Uterus (tissue), 3 donors: ENCODE measurements at regions not wholly inside any gene's neighbourhood (a gene's known extent, or its start where the extent isn't known, plus 50 kb on each side); places are given as distances from the start of the nearest gene placed in this dataset.
A peak's percentile ranks its signal among the peaks of the same experiment; 100 is the strongest.

Experiments used
- DNase-seq, 2 donors: peaks; one replicate each; pipeline ENCODE4 v3.0.0-alpha.2; 2019 to 2020
- H3K27ac ChIP-seq, 2 donors: fragments of 200-600 bp; sonication (generic); 1 replicate in 1 of 2; 2 replicates in 1 of 2; pipeline ENCODE4 v1.5.1; 2016 to 2018
- H3K27me3 ChIP-seq, 2 donors: fragments of 200-600 bp; sonication (generic); one replicate each; pipeline ENCODE4 v1.5.1; 2018 to 2019; ENCODE audit warnings: control low read depth in 1 of 2
- H3K36me3 ChIP-seq, 2 donors: fragments of 200-600 bp; sonication (generic); one replicate each; pipeline ENCODE4 v1.5.1; 2019; ENCODE audit warnings: control low read depth in 1 of 2
- H3K4me1 ChIP-seq, 2 donors: fragments of 200-600 bp; sonication (generic); one replicate each; pipeline ENCODE4 v1.5.1; 2018 to 2019; ENCODE audit warnings: control low read depth in 1 of 2
- H3K4me3 ChIP-seq, 2 donors: fragments of 200-600 bp; sonication (generic); 1 replicate in 1 of 2; 2 replicates in 1 of 2; pipeline ENCODE4 v1.5.1; 2018 to 2019; ENCODE audit warnings: mild to moderate bottlenecking in 1 of 2
- H3K9me3 ChIP-seq, 2 donors: fragments of 200-600 bp; sonication (generic); one replicate each; pipeline ENCODE4 v1.5.1; 2019; ENCODE audit warnings: control low read depth in 1 of 2
- CTCF ChIP-seq, 4 experiments: fragments of 200-600 bp in 2 of 4; fragments of 450-650 bp in 2 of 4; sonication (generic) in 2 of 4; IDR thresholded peaks; one replicate each; pipeline ENCODE4 v1.5.1; 2016 to 2019; ENCODE audit warnings: antibody characterized with exemption in 4 of 4, mild to moderate bottlenecking in 2 of 4, moderate library complexity in 1 of 4
- POLR2A ChIP-seq, 2 donors: fragments of 450-650 bp; IDR thresholded peaks; one replicate each; pipeline ENCODE4 v1.6.1; 2016; ENCODE audit warnings: antibody characterized with exemption in 2 of 2, mild to moderate bottlenecking in 1 of 2, moderate library complexity in 1 of 2
- intact Hi-C: fragments of 100-400 bp; cut with DNase I; formaldehyde crosslinking; loops from one replicate; pipeline ENCODE4 v1.15.1; 2023; ENCODE audit warnings: low total_unique reads
- donor health status: DM: yes; HTN: yes; CAD: no.

- Histone ChIP-seq H3K36me3 (no peaks in the 10 kb centered on the region), H3K27ac (peak overlapping the region in 1 of 2 donors; percentile 12), H3K27me3 (no peaks in the 10 kb centered on the region), H3K4me3 (no peak overlapping the region), H3K4me1 (peaks cover 0 to 4% of the 10 kb centered on the region in 2 donors), H3K9me3 (no peaks in the 10 kb centered on the region)
- TF ChIP-seq POLR2A (IDR thresholded peaks at IDR 0.05) (no peak), CTCF (IDR thresholded peaks at IDR 0.05) (no peak)
- no peak for DNase-seq
- intact Hi-C loops = no loop called here
These were observed 266.1 kb upstream of the C2CD4B start for GRCh38 chr15:62431008-62431797.

GRCh38 chr15:62431817-62432216, 266.7 kb upstream of the C2CD4B start:
- Histone ChIP-seq H3K27me3 (no peaks in the 10 kb centered on the region), H3K9me3 (no peaks in the 10 kb centered on the region), H3K27ac (peak overlapping the region in 1 of 2 donors; percentile 60), H3K4me1 (peaks cover 0 to 4% of the 10 kb centered on the region in 2 donors), H3K4me3 (no peak overlapping the region), H3K36me3 (no peaks in the 10 kb centered on the region)
- DNase-seq = no peak
- intact Hi-C loops = no loop called here
- TF ChIP-seq POLR2A (IDR thresholded peaks at IDR 0.05) = no peak

- TF ChIP-seq POLR2A (IDR thresholded peaks at IDR 0.05) (no peak), CTCF (IDR thresholded peaks at IDR 0.05) (no peak)
- Histone ChIP-seq H3K36me3 (no peaks in the 10 kb centered on the region), H3K4me1 (peaks cover 0 to 4% of the 10 kb centered on the region in 2 donors), H3K4me3 (no peak overlapping the region), H3K9me3 (no peaks in the 10 kb centered on the region), H3K27me3 (no peaks in the 10 kb centered on the region), H3K27ac (peak overlapping the region; percentile 52 to 60)
- intact Hi-C loops = no loop called here
- DNase-seq = no peak
These were observed 267.8 kb upstream of the C2CD4B start for GRCh38 chr15:62432702-62433398.

- DNase-seq = no peak
- intact Hi-C loops = no loop called here
These were observed 271.1 kb upstream of the C2CD4B start for GRCh38 chr15:62436235-62436634.

GRCh38 chr15:62437753-62438152, 272.7 kb upstream of the C2CD4B start:
- H3K4me1 ChIP-seq = peaks cover 4% of the 10 kb centered on the region in 2 donors
- H3K4me3 ChIP-seq = no peak overlapping the region

More at GRCh38 chr15:62436235-62436634, 271.1 kb upstream of the C2CD4B start:
- TF ChIP-seq CTCF (IDR thresholded peaks at IDR 0.05) (no peak), POLR2A (IDR thresholded peaks at IDR 0.05) (no peak)
- Histone ChIP-seq H3K27ac (no peak overlapping the region), H3K9me3 (no peaks in the 10 kb centered on the region), H3K27me3 (no peaks in the 10 kb centered on the region), H3K4me3 (no peak overlapping the region), H3K36me3 (no peaks in the 10 kb centered on the region), H3K4me1 (peaks cover 4% of the 10 kb centered on the region in 2 donors)

GRCh38 chr15:62439543-62440016, 274.5 kb upstream of the C2CD4B start:
- no peak overlapping the region for H3K4me3 ChIP-seq
- no peaks in the 10 kb centered on the region for H3K27me3 ChIP-seq
- peak in 1 of 2 donors; percentile 47 for DNase-seq
- no peak overlapping the region for H3K27ac ChIP-seq
- peaks cover 0 to 4% of the 10 kb centered on the region in 2 donors for H3K4me1 ChIP-seq
- H3K36me3 ChIP-seq = no peaks in the 10 kb centered on the region
- intact Hi-C loops = no loop called here
- TF ChIP-seq POLR2A (IDR thresholded peaks at IDR 0.05) (no peak), CTCF (IDR thresholded peaks at IDR 0.05) (no peak)
- no peaks in the 10 kb centered on the region for H3K9me3 ChIP-seq

More at GRCh38 chr15:62437753-62438152, 272.7 kb upstream of the C2CD4B start:
- no peak for TF ChIP-seq POLR2A (IDR thresholded peaks at IDR 0.05)
- H3K9me3 ChIP-seq = no peaks in the 10 kb centered on the region
- no peak for DNase-seq
- H3K36me3 ChIP-seq = no peaks in the 10 kb centered on the region
- H3K27ac ChIP-seq = no peak overlapping the region
- intact Hi-C loops = no loop called here
- no peaks in the 10 kb centered on the region for H3K27me3 ChIP-seq
